ENCODE measurements at regions not wholly inside any gene's neighbourhood (a gene's known extent, or its start where the extent isn't known, plus 50 kb on each side); places are given as distances from the start of the nearest gene placed in this dataset.

DNA sequence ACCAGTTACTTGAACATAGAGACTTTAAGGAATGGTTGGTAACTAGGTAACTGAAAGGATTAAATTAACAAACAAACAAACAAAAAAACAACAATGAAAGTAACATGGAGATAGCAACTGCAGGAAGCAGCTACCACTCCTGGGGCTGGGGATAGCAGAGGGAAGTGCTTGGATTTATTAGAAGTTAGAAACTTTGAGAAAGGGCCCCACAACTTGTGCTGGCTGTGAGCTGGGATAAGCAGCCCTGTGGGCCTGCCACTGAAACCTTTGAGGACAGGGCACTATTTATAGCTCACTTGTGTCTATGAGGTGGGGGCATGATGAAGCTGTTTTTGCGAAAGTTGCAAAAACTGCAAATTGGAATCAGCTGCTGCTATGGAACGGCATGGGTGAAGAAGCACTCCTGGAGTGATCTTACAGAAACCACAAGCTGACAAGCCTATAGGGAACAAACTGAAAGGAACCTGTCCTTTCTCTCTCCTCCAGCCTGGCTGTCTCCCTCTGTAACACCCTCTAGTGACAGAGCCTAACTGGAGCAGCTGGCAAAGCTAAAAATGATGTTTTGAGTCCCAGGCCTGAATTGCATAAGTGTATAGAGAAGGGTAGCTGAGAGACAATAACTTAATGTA is 91.4 kb upstream of the RANBP6 start:
- TF ChIP-seq, protein P1, sequence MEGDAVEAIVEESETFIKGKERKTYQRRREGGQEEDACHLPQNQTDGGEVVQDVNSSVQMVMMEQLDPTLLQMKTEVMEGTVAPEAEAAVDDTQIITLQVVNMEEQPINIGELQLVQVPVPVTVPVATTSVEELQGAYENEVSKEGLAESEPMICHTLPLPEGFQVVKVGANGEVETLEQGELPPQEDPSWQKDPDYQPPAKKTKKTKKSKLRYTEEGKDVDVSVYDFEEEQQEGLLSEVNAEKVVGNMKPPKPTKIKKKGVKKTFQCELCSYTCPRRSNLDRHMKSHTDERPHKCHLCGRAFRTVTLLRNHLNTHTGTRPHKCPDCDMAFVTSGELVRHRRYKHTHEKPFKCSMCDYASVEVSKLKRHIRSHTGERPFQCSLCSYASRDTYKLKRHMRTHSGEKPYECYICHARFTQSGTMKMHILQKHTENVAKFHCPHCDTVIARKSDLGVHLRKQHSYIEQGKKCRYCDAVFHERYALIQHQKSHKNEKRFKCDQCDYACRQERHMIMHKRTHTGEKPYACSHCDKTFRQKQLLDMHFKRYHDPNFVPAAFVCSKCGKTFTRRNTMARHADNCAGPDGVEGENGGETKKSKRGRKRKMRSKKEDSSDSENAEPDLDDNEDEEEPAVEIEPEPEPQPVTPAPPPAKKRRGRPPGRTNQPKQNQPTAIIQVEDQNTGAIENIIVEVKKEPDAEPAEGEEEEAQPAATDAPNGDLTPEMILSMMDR (IDR thresholded peaks at IDR 0.05; ENCODE audit: insufficient read depth, low read depth, low read length) = no peak
- TF ChIP-seq EZH2 (IDR thresholded peaks at IDR 0.05; ENCODE audit: insufficient read depth, low read length) = no peak
